ENCODE measurements at regions not wholly inside any gene's neighbourhood (a gene's known extent, or its start where the extent isn't known, plus 50 kb on each side); places are given as distances from the start of the nearest gene placed in this dataset.

GRCh38 chr13:85512421-85512820 lies 286.8 kb downstream of the SLITRK6 start:
- no peak for DNase-seq (ENCODE audit: low spot score)
- intact Hi-C loops (cut with DNase I): loop anchor here in 1 of 2 donors (10.0 kb wide), 1 partner anchor 1552 kb away; no protein-coding TSS in a partner anchor

- DNase-seq (ENCODE audit: low spot score): no peak
- intact Hi-C loops (cut with DNase I): no loop called here
These were observed 289.7 kb downstream of the SLITRK6 start for GRCh38 chr13:85509512-85509911.

- intact Hi-C loops (cut with DNase I): no loop called here
These were observed 290.4 kb downstream of the SLITRK6 start for GRCh38 chr13:85508683-85509329.

GRCh38 chr13:85503797-85504196 lies 295.4 kb downstream of the SLITRK6 start:
- no peak for DNase-seq (ENCODE audit: low spot score)
- intact Hi-C loops (cut with DNase I): no loop called here

More at GRCh38 chr13:85508683-85509329, 290.4 kb downstream of the SLITRK6 start:
- DNase-seq (ENCODE audit: low spot score): no peak

GRCh38 chr13:85501616-85502015 lies 297.6 kb downstream of the SLITRK6 start:
- intact Hi-C loops (cut with DNase I): no loop called here
- DNase-seq (ENCODE audit: low spot score): no peak

- intact Hi-C loops (cut with DNase I): no loop called here
- no peak for DNase-seq (ENCODE audit: low spot score)
These were observed 298.4 kb downstream of the SLITRK6 start for GRCh38 chr13:85500696-85501256.

GRCh38 chr13:85498774-85499173 lies 300.4 kb downstream of the SLITRK6 start:
- no peak for DNase-seq (ENCODE audit: low spot score)
- intact Hi-C loops (cut with DNase I): no loop called here

- no peak for DNase-seq (ENCODE audit: low spot score)
- intact Hi-C loops (cut with DNase I): no loop called here
These were observed 301.6 kb downstream of the SLITRK6 start for GRCh38 chr13:85497652-85498051.

GRCh38 chr13:85492283-85492682 lies 306.9 kb downstream of the SLITRK6 start:
- DNase-seq (ENCODE audit: low spot score): no peak
- intact Hi-C loops (cut with DNase I): no loop called here

- DNase-seq (ENCODE audit: low spot score): no peak
- intact Hi-C loops (cut with DNase I): no loop called here
These were observed 312.6 kb downstream of the SLITRK6 start for GRCh38 chr13:85486663-85487062.

GRCh38 chr13:85473144-85473543 lies 326.1 kb downstream of the SLITRK6 start:
- intact Hi-C loops (cut with DNase I): no loop called here
- no peak for DNase-seq (ENCODE audit: low spot score)

- DNase-seq (ENCODE audit: low spot score): no peak
- intact Hi-C loops (cut with DNase I): loop anchor here in 1 of 2 donors (5.0 kb wide), 1 partner anchor 332 kb away; no protein-coding TSS in a partner anchor
These were observed 329.9 kb downstream of the SLITRK6 start for GRCh38 chr13:85469320-85469719.

GRCh38 chr13:85462792-85463425 lies 336.3 kb downstream of the SLITRK6 start:
- intact Hi-C loops (cut with DNase I): no loop called here
- no peak for DNase-seq (ENCODE audit: low spot score)

- intact Hi-C loops (cut with DNase I): no loop called here
These were observed 337.6 kb downstream of the SLITRK6 start for GRCh38 chr13:85461621-85462020.

GRCh38 chr13:85445534-85445933 lies 353.7 kb downstream of the SLITRK6 start:
- intact Hi-C loops (cut with DNase I): no loop called here
- DNase-seq (ENCODE audit: low spot score): no peak

More at GRCh38 chr13:85461621-85462020, 337.6 kb downstream of the SLITRK6 start:
- no peak for DNase-seq (ENCODE audit: low spot score)

- intact Hi-C loops (cut with DNase I): loop anchor here in 1 of 2 donors (5.0 kb wide), 1 partner anchor 605 kb away; no protein-coding TSS in a partner anchor
- DNase-seq (ENCODE audit: low spot score): no peak
These were observed 357.2 kb downstream of the SLITRK6 start for GRCh38 chr13:85441975-85442374.

- intact Hi-C loops (cut with DNase I): loop anchor here in 1 of 2 donors (5.0 kb wide), 1 partner anchor 604 kb away; no protein-coding TSS in a partner anchor
- no peak for DNase-seq (ENCODE audit: low spot score)
These were observed 357.9 kb downstream of the SLITRK6 start for GRCh38 chr13:85441364-85441763.

- no peak for DNase-seq (ENCODE audit: low spot score)
- intact Hi-C loops (cut with DNase I): no loop called here
These were observed 363.2 kb downstream of the SLITRK6 start for GRCh38 chr13:85436029-85436428.

GRCh38 chr13:85434927-85435326 lies 364.3 kb downstream of the SLITRK6 start:
- no peak for DNase-seq (ENCODE audit: low spot score)
- intact Hi-C loops (cut with DNase I): no loop called here

GRCh38 chr13:85432881-85433280 lies 366.3 kb downstream of the SLITRK6 start:
- intact Hi-C loops (cut with DNase I): no loop called here
- DNase-seq (ENCODE audit: low spot score): no peak

GRCh38 chr13:85431720-85432119 lies 367.5 kb downstream of the SLITRK6 start:
- intact Hi-C loops (cut with DNase I): no loop called here
- no peak for DNase-seq (ENCODE audit: low spot score)

Data from posterior vena cava (tissue), 2 donors.